ENCODE measurements at regions not wholly inside any gene's neighbourhood (a gene's known extent, or its start where the extent isn't known, plus 50 kb on each side); places are given as distances from the start of the nearest gene placed in this dataset.
"Not testable (repeated sequence)": the region's sequence is repeated elsewhere in the genome, so short reads cannot be mapped to it uniquely, and the experiment has no call there.

- not testable (repeated sequence) for DNase-seq
Observed at GRCh38 chr4:74505355-74505978, 60.5 kb downstream of the AREG start.

DNA sequence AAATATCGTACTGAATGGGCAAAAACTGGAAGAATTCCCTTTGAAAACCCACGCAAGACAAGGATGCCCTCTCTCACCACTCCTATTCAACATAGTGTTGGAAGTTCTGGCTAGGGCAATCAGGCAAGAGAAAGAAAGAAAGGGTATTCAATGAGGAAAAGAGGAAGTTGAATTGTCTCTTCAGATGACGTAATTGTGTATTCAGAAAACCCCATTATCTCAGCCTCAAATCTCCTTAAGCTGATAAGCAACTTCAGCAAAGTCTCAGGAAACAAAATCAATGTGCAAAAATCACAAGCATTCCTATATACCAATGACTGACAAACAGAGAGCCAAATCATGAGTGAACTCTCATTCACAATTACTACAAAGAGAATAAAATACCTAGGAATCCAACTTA lies 64.4 kb downstream of the AREG start:
- DNase-seq, result not testable (repeated sequence)

- no peak for DNase-seq
Observed at GRCh38 chr4:74516303-74516702, 71.4 kb downstream of the AREG start.

GRCh38 chr4:74517996-74518395 lies 73.1 kb downstream of the AREG start:
- DNase-seq, result no peak

GRCh38 chr4:74522251-74522991 lies 77.5 kb downstream of the AREG start:
- no peak for DNase-seq

- no peak for DNase-seq
Observed at GRCh38 chr4:74523096-74523495, 78.2 kb downstream of the AREG start.

GRCh38 chr4:74524985-74525384 lies 80.0 kb downstream of the AREG start:
- no peak for DNase-seq

DNA sequence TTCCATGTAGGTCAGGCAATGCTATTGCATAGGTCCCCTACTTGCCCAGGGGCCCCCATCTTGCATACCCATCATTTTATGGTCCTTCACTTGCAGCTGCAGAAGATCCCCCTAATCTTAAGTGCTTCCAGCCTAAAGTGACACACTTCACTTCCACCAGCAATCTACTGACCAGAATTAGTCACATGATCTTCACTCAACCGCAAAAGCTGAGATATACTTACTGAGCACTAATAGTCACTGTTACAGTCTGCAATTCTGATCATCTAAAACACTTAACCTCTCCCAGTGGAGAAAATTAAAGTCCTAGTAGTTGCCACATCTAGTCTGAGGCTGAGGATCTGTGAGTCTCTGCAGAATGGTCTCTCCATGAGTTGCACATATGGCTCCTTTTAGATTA lies 82.1 kb downstream of the AREG start:
- DNase-seq, result no peak

- DNase-seq, result no peak
Observed at GRCh38 chr4:74528178-74528577, 83.2 kb downstream of the AREG start.

DNA sequence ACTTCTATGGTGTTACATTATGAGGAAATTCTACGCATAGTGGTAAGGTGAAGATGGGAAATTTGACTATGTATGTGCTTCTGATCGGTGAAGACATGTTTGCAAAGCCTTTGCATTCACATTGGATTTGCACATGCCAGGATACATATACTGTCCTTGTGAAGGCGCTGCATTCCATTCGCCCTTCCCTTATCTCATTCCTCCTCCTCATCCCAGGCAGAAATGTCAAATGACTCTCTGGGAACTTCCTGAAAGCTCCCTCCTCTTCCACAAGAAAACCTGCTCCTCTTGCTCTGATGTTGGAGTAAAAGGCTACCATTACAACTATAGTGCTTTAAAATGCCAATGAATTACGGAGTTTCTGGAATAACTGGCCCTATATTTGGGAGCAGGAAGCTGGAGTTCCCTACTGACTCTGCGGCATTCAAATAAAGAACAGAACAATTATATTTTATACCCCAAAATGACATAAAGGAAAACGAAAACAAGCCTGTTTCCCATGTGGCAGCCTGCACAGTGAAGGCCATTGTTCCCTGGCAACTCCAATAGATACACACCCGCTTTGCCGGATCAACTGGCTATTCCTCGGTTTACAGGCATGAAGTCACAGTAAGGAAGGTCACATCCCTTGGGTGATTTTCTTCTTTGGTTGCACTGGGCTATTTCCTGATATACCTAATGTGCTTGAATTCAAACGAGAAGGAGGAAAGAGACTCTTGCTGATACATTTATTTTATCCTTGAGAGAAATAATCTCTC lies 84.5 kb downstream of the AREG start:
- DNase-seq, result no peak

DNA sequence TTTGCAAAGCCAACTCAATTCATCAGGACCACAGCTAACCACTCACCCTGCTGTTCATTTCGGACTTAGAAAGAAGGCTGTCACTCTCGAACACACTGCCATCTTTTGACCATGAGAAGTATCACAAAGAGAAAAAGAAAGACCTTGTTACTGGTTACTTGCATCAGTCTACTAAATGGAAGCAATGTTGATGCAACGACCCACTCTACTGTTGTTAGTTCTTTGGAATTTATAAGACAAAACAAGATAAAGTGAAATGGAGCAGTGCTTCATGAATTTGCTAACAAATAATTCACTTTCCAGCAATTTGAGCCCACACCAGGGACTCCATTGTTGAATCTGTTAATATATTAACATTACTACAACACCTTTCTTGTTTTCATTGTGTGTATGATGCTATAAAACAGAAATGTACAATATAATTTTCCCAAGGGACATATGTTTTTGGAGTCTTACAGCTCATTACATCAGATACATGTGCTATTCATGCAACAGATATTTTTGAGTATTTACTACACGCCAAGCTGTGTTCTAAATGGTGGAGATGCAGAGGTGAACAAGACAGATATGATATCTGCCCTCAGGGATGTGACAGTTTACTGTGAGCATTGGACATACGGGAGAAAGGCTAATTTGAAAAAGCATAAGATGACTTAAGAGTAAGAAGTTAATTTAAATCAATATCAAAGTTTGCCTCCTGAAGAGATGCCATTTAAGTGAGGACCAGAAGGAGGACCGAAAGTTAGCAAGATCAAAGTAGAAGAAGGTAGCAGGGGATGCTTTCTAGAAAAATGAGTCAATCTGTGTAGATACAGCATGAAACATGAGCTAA lies 87.2 kb downstream of the AREG start:
- DNase-seq, result peak; percentile 5

DNA sequence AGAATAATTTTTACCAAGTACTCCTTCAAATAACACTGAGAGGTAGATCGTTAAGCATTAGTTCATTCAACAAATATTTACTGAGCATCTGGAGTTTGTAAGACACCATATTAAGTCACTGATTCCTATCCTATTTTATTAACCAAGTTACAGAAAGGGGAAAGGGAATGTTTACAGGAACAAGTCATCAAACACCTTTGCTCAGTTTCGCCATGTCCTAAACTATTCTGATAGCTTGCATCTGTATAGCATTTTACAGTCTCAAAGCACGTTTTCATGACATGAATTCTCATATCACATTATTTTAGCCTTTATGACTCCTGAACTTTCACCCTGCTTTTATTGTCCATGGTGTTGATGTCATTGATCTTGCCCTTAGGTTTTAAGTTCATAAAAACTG lies 89.2 kb downstream of the AREG start:
- no peak for DNase-seq

GRCh38 chr4:74534936-74535335 lies 90.0 kb downstream of the AREG start:
- DNase-seq, result no peak

DNA sequence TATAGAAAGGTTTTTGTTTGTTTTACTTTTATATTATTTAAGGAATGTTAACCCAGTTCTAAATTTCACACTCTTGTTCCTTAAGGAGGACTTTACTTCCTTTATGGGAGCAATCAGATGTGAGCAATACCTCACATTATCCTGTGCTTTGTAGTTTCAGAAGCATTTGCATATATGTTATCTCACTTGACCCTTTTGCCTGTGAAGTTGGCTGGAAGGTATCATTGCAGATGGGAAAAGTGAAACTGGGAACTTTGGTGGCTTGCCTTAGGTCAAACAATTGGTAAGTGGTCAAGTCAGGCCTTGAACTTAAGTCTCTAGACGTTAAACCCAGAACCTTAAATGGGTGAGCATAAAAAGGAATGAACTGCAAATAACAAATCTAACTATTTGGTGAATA lies 90.6 kb downstream of the AREG start:
- no peak for DNase-seq

DNA sequence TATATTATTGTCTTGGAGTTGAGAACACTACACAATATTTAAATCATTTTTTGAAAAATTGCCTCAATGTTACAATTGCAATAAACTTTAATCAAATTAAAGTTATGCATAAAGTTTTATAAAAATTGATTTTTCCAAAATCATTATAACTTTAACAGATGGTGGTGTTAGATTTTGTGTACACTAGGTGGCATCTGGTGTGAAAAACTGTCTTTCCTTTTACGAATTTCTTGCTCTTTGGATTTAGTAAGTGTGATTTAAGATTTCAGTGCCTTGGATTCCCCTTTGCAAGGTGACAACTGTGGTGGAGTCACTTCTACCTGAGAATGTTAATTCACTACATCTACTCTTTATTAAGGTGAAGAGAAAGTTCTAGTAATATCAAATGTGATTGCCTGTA lies 91.6 kb downstream of the AREG start:
- no peak for DNase-seq

DNA sequence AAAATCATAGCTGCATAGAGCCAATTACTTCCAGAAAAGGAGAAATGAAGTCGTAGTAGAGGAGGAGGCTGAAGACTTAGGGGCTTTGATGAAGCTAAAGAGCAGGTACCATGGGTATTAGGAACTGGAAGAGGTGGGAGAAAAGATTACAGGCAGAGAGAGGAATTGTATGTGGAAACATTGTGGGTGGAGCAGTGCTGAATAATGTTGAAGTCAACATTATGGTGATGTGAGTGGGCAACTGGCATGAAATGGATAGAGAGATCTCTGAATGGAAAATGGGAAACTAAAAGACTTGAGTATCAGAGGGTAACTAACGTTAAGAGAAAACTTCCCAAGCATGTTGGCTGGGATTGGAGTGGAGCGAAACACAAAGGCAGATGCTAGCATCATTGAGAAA lies 92.5 kb downstream of the AREG start:
- DNase-seq, result no peak

GRCh38 chr4:74539044-74539790 lies 94.3 kb downstream of the AREG start:
- no peak for DNase-seq

DNA sequence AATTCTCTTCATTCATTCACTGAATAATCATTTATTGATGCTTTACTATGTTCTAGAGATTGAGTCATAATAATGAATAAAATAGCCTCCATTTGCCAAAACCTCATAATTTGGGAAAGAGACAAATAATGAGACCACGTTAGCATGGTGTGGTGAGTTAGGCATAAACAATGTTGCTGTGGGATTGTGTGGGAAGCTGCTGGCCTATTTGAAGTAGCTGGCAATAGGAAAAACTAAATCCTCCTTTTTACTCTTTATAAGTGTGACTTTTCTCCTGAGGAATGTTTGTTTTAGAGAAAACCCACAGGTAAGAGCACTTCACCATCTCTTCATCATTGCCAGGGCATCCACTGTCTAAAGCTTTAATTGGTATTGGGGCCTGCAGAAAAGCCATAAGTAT lies 95.3 kb downstream of the AREG start:
- DNase-seq, result no peak

- no peak for DNase-seq
Observed at GRCh38 chr4:74541667-74542066, 96.7 kb downstream of the AREG start.

GRCh38 chr4:74543231-74543781 lies 98.4 kb downstream of the AREG start:
- no peak for DNase-seq

- DNase-seq, result no peak
Observed at GRCh38 chr4:74543983-74544382, 99.0 kb downstream of the AREG start.
